C4-2B (cell line): ENCODE measurements at regions not wholly inside any gene's neighbourhood (a gene's known extent, or its start where the extent isn't known, plus 50 kb on each side); places are given as distances from the start of the nearest gene placed in this dataset.

Experiments used
- H3K27ac ChIP-seq: fragments of 450-650 bp; 2 replicates; pipeline ENCODE4 v1.5.1; 2017
- ZFX ChIP-seq: fragments of 450-650 bp; IDR thresholded peaks from 2 replicates; pipeline ENCODE4 v1.6.1; 2017
- TF ChIP-seq, protein P1 (sequence below): fragments of 450-650 bp; conservative IDR thresholded peaks from 2 replicates; pipeline ENCODE4 v1.5.1; 2017; ENCODE audit warnings: mild to moderate bottlenecking

DNA sequence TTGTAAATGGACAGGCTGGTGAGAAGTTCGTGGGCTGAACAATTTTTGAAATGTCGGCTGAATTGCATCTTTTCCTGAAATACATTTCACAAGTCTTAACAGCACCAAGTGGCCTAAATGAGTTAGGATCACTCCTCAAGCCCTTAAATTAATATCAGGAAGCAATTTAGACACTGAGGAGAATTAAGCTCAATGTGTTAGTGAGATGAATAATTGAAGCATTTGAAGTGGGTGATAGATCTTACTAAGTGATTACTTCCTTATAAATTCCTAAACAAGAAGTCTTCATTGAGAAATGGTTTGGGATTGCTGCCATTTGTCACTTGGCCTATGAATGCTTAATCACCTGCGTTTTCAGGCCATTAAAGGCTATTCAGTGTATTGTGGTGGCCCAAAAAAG lies 116.8 kb downstream of the NAA11 start:
- H3K27ac ChIP-seq: no peak overlapping the region
- no peak for TF ChIP-seq ZFX
- TF ChIP-seq, protein P1, sequence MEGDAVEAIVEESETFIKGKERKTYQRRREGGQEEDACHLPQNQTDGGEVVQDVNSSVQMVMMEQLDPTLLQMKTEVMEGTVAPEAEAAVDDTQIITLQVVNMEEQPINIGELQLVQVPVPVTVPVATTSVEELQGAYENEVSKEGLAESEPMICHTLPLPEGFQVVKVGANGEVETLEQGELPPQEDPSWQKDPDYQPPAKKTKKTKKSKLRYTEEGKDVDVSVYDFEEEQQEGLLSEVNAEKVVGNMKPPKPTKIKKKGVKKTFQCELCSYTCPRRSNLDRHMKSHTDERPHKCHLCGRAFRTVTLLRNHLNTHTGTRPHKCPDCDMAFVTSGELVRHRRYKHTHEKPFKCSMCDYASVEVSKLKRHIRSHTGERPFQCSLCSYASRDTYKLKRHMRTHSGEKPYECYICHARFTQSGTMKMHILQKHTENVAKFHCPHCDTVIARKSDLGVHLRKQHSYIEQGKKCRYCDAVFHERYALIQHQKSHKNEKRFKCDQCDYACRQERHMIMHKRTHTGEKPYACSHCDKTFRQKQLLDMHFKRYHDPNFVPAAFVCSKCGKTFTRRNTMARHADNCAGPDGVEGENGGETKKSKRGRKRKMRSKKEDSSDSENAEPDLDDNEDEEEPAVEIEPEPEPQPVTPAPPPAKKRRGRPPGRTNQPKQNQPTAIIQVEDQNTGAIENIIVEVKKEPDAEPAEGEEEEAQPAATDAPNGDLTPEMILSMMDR: no peak

DNA sequence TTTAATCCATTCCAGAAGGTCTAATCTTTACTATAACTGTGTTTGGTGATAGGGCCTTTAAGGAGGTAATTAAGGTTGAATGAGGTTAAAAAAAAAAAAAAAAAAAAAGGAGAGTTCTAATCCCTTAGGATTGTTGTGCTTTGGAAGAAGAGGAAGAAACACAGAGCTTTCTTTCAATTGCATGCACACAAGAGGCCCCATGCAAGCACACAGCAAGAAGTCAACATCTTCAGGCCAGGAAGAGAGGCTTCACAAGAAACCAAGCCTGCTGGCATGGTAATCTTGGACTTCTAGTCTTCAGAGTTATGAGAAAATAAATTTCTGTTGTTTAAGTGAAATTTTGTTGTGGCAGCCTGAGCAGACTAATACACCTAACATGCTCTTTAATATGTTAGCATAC lies 118.6 kb downstream of the NAA11 start:
- TF ChIP-seq, protein P1: no peak
- no peak for TF ChIP-seq ZFX
- H3K27ac ChIP-seq: no peak overlapping the region

DNA sequence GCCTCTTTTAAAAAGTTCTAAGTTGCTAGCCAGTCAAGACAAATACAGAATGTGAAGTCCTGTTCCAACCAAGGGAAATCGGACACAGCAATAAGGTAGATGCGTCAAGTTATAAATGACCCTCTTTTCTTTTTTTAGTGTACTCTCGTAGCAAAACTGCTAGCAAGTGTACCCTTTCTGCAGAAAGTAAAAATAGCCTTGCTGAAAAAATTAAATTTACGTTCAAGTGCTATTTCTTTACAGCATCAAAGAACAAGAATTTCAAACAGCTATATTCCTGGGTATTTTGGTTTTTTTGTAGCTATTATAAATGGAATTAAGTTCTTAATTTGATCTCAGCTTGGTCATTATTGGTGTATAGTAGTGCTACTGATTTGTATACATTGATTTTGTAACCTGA lies 119.2 kb downstream of the NAA11 start:
- no peak overlapping the region for H3K27ac ChIP-seq
- no peak for TF ChIP-seq ZFX
- TF ChIP-seq, protein P1: no peak

DNA sequence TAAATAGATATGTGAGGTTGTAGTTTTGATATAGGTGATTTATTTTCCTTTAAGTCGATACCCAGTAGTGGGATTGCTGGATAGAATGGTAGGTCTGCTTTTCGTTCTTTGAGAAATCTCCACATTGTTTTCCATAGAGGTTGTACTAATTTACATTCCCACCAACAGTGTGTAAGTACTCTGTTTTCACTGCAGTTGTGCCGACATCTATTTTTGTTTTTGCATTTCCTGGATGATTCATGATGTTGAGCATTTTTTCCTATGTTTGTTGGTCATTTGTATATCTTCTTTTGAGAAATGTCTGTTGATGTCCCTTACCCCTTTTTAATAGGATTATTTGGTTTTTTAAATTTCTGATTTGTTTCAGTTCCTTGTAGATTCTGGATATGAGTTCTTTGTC lies 120.7 kb downstream of the NAA11 start:
- no peak for TF ChIP-seq ZFX
- TF ChIP-seq, protein P1: no peak
- H3K27ac ChIP-seq: no peak overlapping the region

DNA sequence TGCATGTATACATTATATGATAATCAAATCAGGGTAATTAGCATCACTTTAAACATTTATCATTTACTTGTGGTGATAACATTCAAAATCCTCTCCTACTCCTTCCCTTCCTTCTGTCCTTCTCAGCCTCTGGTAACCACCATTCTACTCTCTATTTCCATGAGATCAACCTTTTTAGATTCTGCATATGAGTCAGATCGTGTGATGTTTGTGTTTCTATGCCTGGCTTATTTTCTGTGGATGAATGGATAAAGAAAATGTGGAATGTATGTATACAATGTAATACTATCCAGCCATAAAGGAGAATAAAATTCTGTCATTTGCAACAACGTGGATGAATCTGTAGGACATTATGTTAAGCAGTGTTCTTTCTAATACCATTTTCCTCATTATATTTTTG lies 123.9 kb downstream of the NAA11 start:
- TF ChIP-seq ZFX: no peak
- TF ChIP-seq, protein P1: no peak
- H3K27ac ChIP-seq: no peak overlapping the region

DNA sequence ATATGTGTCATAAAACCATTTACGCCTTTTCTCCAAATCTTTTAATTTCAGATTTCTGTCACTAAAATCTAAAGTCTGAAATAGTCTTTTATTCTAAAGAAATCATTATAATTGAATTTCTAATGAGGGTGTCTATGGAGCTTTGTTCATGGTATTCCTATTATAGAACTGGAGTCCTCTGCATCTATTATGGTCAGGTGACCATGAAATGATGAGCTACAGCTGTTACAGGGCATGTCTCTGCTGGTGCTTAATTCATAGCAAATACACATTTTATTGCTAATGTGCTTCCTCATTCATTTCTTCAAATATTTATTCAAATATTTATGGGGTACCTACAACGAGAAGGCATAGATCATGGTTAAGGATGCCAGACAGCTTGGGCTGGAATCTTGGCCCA lies 126.1 kb downstream of the NAA11 start:
- TF ChIP-seq ZFX: no peak
- TF ChIP-seq, protein P1: no peak
- no peak overlapping the region for H3K27ac ChIP-seq

DNA sequence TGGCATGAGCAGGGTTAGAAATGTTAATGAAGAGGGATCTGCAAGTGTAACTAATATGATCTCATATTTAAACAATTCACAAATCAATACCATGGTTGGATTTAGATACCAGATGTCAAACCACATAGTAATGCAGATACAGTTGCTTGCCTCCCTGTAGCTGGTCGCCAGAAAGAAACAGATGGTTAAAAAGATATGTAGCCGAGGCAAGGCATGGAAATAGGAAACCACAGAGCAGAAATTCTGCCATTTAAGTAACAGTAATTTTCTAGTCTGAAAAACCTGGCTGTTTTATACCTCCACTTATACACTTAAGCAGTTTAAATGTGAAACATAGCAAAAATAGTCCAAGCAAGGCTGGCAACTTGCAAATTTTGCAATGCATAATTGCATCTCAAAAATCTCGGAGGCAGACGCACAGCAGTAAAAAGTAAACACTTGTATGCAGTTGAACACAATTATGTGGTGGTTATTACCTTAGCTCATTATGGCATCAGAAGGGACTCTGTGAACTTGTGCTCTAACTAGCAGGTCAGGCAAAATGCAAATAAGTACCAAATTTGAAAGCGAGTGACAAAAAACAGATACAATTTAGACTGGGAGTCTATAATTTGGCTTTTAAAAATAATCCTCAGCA lies 126.8 kb downstream of the NAA11 start:
- TF ChIP-seq, protein P1: no peak
- no peak for TF ChIP-seq ZFX
- no peak overlapping the region for H3K27ac ChIP-seq
